HG02610 (cell line): ENCODE measurements at regions not wholly inside any gene's neighbourhood (a gene's known extent, or its start where the extent isn't known, plus 50 kb on each side); places are given as distances from the start of the nearest gene placed in this dataset.

Experiments used
- ATAC-seq: cut with Tn5 transposase; IDR thresholded peaks from one replicate; pipeline ENCODE4 v1.9.1; 2021; ENCODE audit warnings: mild to moderate bottlenecking, moderate library complexity; ENCODE audit not compliant: unreplicated experiment

GRCh38 chr18:45298986-45299385 lies 316.3 kb upstream of the SLC14A2 start:
- ATAC-seq: no peak

GRCh38 chr18:45303026-45303425 lies 312.2 kb upstream of the SLC14A2 start:
- ATAC-seq: no peak

- no peak for ATAC-seq
Measured at GRCh38 chr18:45304558-45304957, 310.7 kb upstream of the SLC14A2 start.

- ATAC-seq: no peak
Measured at GRCh38 chr18:45312555-45313126, 302.6 kb upstream of the SLC14A2 start.

GRCh38 chr18:45316127-45316526 lies 299.1 kb upstream of the SLC14A2 start:
- no peak for ATAC-seq

GRCh38 chr18:45317948-45318640 lies 297.2 kb upstream of the SLC14A2 start:
- no peak for ATAC-seq

GRCh38 chr18:45320724-45321123 lies 294.6 kb upstream of the SLC14A2 start:
- ATAC-seq: no peak

GRCh38 chr18:45321520-45321919 lies 293.8 kb upstream of the SLC14A2 start:
- no peak for ATAC-seq

GRCh38 chr18:45322343-45322742 lies 292.9 kb upstream of the SLC14A2 start:
- no peak for ATAC-seq

- no peak for ATAC-seq
Measured at GRCh38 chr18:45324101-45324494, 291.2 kb upstream of the SLC14A2 start.

GRCh38 chr18:45324495-45325113 lies 290.7 kb upstream of the SLC14A2 start:
- no peak for ATAC-seq

GRCh38 chr18:45325778-45326177 lies 289.5 kb upstream of the SLC14A2 start:
- ATAC-seq: no peak

- ATAC-seq: no peak
Measured at GRCh38 chr18:45326505-45326904, 288.8 kb upstream of the SLC14A2 start.

- ATAC-seq: no peak
Measured at GRCh38 chr18:45328296-45328695, 287.0 kb upstream of the SLC14A2 start.

GRCh38 chr18:45328811-45329210 lies 286.5 kb upstream of the SLC14A2 start:
- ATAC-seq: no peak

- ATAC-seq: no peak
Measured at GRCh38 chr18:45329316-45329715, 286.0 kb upstream of the SLC14A2 start.

GRCh38 chr18:45330170-45330594 lies 285.1 kb upstream of the SLC14A2 start:
- no peak for ATAC-seq

- no peak for ATAC-seq
Measured at GRCh38 chr18:45332871-45333270, 282.4 kb upstream of the SLC14A2 start.

GRCh38 chr18:45334191-45334590 lies 281.1 kb upstream of the SLC14A2 start:
- no peak for ATAC-seq

- no peak for ATAC-seq
Measured at GRCh38 chr18:45335282-45336043, 279.8 kb upstream of the SLC14A2 start.

GRCh38 chr18:45336448-45336847 lies 278.8 kb upstream of the SLC14A2 start:
- ATAC-seq: no peak

GRCh38 chr18:45337477-45337876 lies 277.8 kb upstream of the SLC14A2 start:
- no peak for ATAC-seq
